Suprapubic skin (tissue), 4 donors: ENCODE measurements at regions not wholly inside any gene's neighbourhood (a gene's known extent, or its start where the extent isn't known, plus 50 kb on each side); places are given as distances from the start of the nearest gene placed in this dataset.

ENCODE experiments used
- DNase-seq, 2 donors: peaks; one replicate each; pipeline ENCODE4 v3.0.0-alpha.2; 2019; ENCODE audit warnings: low spot score in 2 of 2
- H3K27ac ChIP-seq: fragments of 200-600 bp; sonication (generic); one replicate; pipeline ENCODE4 v1.5.1; 2019
- H3K27me3 ChIP-seq: fragments of 200-600 bp; sonication (generic); one replicate; pipeline ENCODE4 v1.5.1; 2019
- H3K36me3 ChIP-seq: fragments of 200-600 bp; sonication (generic); one replicate; pipeline ENCODE4 v1.5.1; 2019
- H3K4me1 ChIP-seq: fragments of 200-600 bp; sonication (generic); one replicate; pipeline ENCODE4 v1.5.1; 2019
- H3K4me3 ChIP-seq: fragments of 200-600 bp; sonication (generic); one replicate; pipeline ENCODE4 v1.5.1; 2019; ENCODE audit warnings: mild to moderate bottlenecking
- H3K9me3 ChIP-seq: fragments of 200-600 bp; sonication (generic); one replicate; pipeline ENCODE4 v1.5.1; 2019
- EP300 ChIP-seq: sonication (generic); formaldehyde crosslinking; IDR thresholded peaks from one replicate; pipeline ENCODE4 v1.6.1; 2017; ENCODE audit warnings: antibody characterized with exemption
- POLR2A ChIP-seq, 2 donors: fragments of 450-650 bp; IDR thresholded peaks; one replicate each; pipeline ENCODE4 v1.6.1; 2017; ENCODE audit warnings: antibody characterized with exemption in 2 of 2, mild to moderate bottlenecking in 2 of 2, moderate library complexity in 2 of 2
- POLR2AphosphoS5 ChIP-seq, 3 donors: sonication (generic); formaldehyde crosslinking; IDR thresholded peaks; one replicate each; pipeline ENCODE4 v1.6.1; 2017; ENCODE audit warnings: antibody characterized with exemption in 3 of 3
- WGBS: methylation state at CpG from one replicate; pipeline ENCODE4 v1.1.5; 2018; 5-methylcytosine and 5-hydroxymethylcytosine counted together
- TF ChIP-seq, protein P1 (sequence below), 2 donors: fragments of 200-600 bp in 1 of 2; fragments of 450-650 bp in 1 of 2; sonication (generic) in 1 of 2; IDR thresholded peaks; one replicate each; pipeline ENCODE4 v1.5.1; 2016 to 2019; ENCODE audit warnings: antibody characterized with exemption in 2 of 2, mild to moderate bottlenecking in 1 of 2, moderate library complexity in 1 of 2

DNA sequence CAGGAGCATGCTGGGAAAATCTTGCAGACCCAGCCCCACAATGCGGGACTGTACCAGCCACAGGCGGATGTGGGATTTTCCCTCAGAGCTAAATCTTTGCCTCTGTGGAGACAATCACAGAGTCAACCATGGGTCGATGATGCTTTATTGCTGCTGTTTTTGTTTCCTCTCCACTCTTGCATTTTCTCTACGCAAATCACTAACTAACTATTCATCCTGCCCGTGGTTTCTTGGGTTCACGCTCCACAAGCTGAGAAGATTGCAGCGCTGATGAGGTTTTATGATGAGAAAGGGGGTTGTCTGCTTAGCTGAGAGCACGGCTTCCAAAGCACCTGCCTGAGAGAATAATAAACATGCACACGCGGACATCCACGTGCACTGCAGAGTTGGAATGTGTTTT, 500.2 kb upstream of the ADAMTS16 start:
- 80% methylated on average over 11 of the region's 11 CpGs for WGBS
- H3K27me3 ChIP-seq = no peaks in the 10 kb centered on the region
- no peak overlapping the region for H3K27ac ChIP-seq
- TF ChIP-seq POLR2AphosphoS5 (IDR thresholded peaks at IDR 0.05) (no peak), EP300 (no peak), POLR2A (IDR thresholded peaks at IDR 0.05) (no peak)
- TF ChIP-seq, protein P1, sequence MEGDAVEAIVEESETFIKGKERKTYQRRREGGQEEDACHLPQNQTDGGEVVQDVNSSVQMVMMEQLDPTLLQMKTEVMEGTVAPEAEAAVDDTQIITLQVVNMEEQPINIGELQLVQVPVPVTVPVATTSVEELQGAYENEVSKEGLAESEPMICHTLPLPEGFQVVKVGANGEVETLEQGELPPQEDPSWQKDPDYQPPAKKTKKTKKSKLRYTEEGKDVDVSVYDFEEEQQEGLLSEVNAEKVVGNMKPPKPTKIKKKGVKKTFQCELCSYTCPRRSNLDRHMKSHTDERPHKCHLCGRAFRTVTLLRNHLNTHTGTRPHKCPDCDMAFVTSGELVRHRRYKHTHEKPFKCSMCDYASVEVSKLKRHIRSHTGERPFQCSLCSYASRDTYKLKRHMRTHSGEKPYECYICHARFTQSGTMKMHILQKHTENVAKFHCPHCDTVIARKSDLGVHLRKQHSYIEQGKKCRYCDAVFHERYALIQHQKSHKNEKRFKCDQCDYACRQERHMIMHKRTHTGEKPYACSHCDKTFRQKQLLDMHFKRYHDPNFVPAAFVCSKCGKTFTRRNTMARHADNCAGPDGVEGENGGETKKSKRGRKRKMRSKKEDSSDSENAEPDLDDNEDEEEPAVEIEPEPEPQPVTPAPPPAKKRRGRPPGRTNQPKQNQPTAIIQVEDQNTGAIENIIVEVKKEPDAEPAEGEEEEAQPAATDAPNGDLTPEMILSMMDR (IDR thresholded peaks at IDR 0.05) = no peak
- no peak overlapping the region for H3K4me3 ChIP-seq
- DNase-seq = no peak
- no peaks in the 10 kb centered on the region for H3K4me1 ChIP-seq
- no peaks in the 10 kb centered on the region for H3K36me3 ChIP-seq
- no peaks in the 10 kb centered on the region for H3K9me3 ChIP-seq

DNA sequence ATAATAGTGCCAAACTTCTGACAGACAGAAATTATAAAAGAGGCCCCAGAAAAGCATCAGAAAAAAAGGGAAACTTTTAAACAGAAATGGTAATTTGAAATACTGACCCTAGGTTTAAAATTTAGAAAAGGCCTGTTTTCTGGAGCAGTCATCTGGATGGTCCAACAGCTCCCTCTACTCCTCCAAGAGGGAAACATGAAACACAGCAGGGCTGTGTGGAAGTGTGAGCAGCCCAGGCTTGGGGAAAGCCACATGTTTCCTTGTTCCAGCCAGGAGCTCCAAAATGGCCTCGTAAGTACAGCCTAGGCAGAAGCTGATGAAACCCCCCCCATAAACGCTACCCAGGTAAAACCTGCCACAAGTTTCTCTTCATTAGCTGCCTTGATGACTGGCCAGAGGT, 499.3 kb upstream of the ADAMTS16 start:
- H3K4me1 ChIP-seq = no peaks in the 10 kb centered on the region
- DNase-seq = no peak
- no peak for TF ChIP-seq EP300
- no peaks in the 10 kb centered on the region for H3K27me3 ChIP-seq
- no peak overlapping the region for H3K4me3 ChIP-seq
- 47% methylated on average over 2 of the region's 2 CpGs for WGBS
- H3K36me3 ChIP-seq = no peaks in the 10 kb centered on the region
- H3K9me3 ChIP-seq = no peaks in the 10 kb centered on the region
- H3K27ac ChIP-seq = no peak overlapping the region

GRCh38 chr5:4642525-4642924, 497.6 kb upstream of the ADAMTS16 start:
- no peaks in the 10 kb centered on the region for H3K4me1 ChIP-seq
- no peaks in the 10 kb centered on the region for H3K27me3 ChIP-seq
- 83% methylated on average over 1 of the region's 1 CpG for WGBS
- H3K36me3 ChIP-seq = no peaks in the 10 kb centered on the region
- no peak overlapping the region for H3K4me3 ChIP-seq
- H3K9me3 ChIP-seq = no peaks in the 10 kb centered on the region
- DNase-seq = no peak
- H3K27ac ChIP-seq = no peak overlapping the region
- TF ChIP-seq POLR2AphosphoS5 (IDR thresholded peaks at IDR 0.05) (no peak), POLR2A (IDR thresholded peaks at IDR 0.05) (no peak), EP300 (no peak)
- TF ChIP-seq, protein P1 (IDR thresholded peaks at IDR 0.05) = no peak

- Histone ChIP-seq H3K4me1 (no peaks in the 10 kb centered on the region), H3K4me3 (no peak overlapping the region), H3K27ac (no peak overlapping the region), H3K36me3 (no peaks in the 10 kb centered on the region), H3K9me3 (no peaks in the 10 kb centered on the region), H3K27me3 (no peaks in the 10 kb centered on the region)
- DNase-seq = no peak
- TF ChIP-seq, protein P1 (IDR thresholded peaks at IDR 0.05) = no peak
- no peak for TF ChIP-seq EP300
- no peak for TF ChIP-seq POLR2A (IDR thresholded peaks at IDR 0.05)
- no peak for TF ChIP-seq POLR2AphosphoS5 (IDR thresholded peaks at IDR 0.05)
- WGBS = 100% methylated on average over 2 of the region's 2 CpGs
Measured at GRCh38 chr5:4643190-4643589, 496.9 kb upstream of the ADAMTS16 start.

DNA sequence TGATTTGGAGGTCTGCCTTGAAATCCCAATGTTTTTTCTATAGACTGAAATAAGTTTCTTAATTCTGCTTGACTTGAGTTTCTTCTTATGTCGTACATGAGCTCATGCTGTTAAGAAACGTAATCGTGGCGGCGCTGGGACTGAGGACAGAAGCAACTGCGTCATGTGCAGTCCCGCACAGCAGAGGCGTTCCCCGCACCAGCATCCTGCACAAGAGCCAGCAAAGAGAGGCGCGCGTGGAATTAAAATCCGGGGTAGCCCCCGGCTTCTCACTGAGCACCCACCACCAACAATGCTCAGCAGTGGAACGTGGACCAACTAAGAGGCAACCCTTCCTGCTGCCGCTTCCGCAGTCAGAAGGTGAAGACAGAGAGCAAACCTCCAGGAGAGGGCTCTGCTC, 496.2 kb upstream of the ADAMTS16 start:
- no peak overlapping the region for H3K4me3 ChIP-seq
- no peaks in the 10 kb centered on the region for H3K4me1 ChIP-seq
- H3K9me3 ChIP-seq = no peaks in the 10 kb centered on the region
- TF ChIP-seq EP300 (no peak), POLR2A (IDR thresholded peaks at IDR 0.05) (no peak), POLR2AphosphoS5 (IDR thresholded peaks at IDR 0.05) (no peak)
- TF ChIP-seq, protein P1 (IDR thresholded peaks at IDR 0.05) = no peak
- DNase-seq = no peak
- H3K27me3 ChIP-seq = no peaks in the 10 kb centered on the region
- no peak overlapping the region for H3K27ac ChIP-seq
- no peaks in the 10 kb centered on the region for H3K36me3 ChIP-seq
- WGBS = 97% methylated on average over 17 of the region's 17 CpGs

GRCh38 chr5:4646715-4647375, 493.3 kb upstream of the ADAMTS16 start:
- WGBS = 57% methylated on average over 8 of the region's 8 CpGs
- TF ChIP-seq POLR2AphosphoS5 (IDR thresholded peaks at IDR 0.05) = no peak
- TF ChIP-seq, protein P1 (IDR thresholded peaks at IDR 0.05) = no peak
- TF ChIP-seq POLR2A (IDR thresholded peaks at IDR 0.05) = no peak
- no peak for TF ChIP-seq EP300
- Histone ChIP-seq H3K9me3 (no peaks in the 10 kb centered on the region), H3K4me3 (no peak overlapping the region), H3K4me1 (no peaks in the 10 kb centered on the region), H3K27me3 (no peaks in the 10 kb centered on the region), H3K36me3 (no peaks in the 10 kb centered on the region), H3K27ac (no peak overlapping the region)
- no peak for DNase-seq
